GM23338 (cell line): ENCODE measurements at regions not wholly inside any gene's neighbourhood (a gene's known extent, or its start where the extent isn't known, plus 50 kb on each side); places are given as distances from the start of the nearest gene placed in this dataset.
A peak's percentile ranks its signal among the peaks of the same experiment; 100 is the strongest.

ENCODE experiments used
- ATAC-seq: fragments of 200-7000 bp; cut with Tn5 transposase; 3 replicates; pipeline ENCODE4 v1.9.1; 2020
- DNase-seq: peaks from one replicate; pipeline ENCODE4 v3.0.0-alpha.2; 2015; ENCODE audit warnings: low spot score
- H2AFZ ChIP-seq: fragments of 200-600 bp; sonication (generic); 2 replicates; pipeline ENCODE4 v1.8.0; 2016; ENCODE audit warnings: antibody characterized with exemption, mild to moderate bottlenecking, moderate library complexity
- H3F3A ChIP-seq: fragments of 200-600 bp; sonication (generic); replicated peaks from 2 replicates; pipeline ENCODE4 v1.8.0; 2017; ENCODE audit warnings: antibody characterized with exemption, mixed run types, low read depth
- H3K27ac ChIP-seq: fragments of 200-600 bp; sonication (generic); 2 replicates; pipeline ENCODE4 v1.6.1; 2016; ENCODE audit warnings: low read depth
- H3K27me3 ChIP-seq: fragments of 200-600 bp; sonication (generic); 2 replicates; pipeline ENCODE4 v1.8.0; 2016; ENCODE audit warnings: mild to moderate bottlenecking, mixed run types, moderate library complexity; ENCODE audit not compliant: insufficient read depth
- H3K36me3 ChIP-seq: fragments of 200-600 bp; sonication (generic); 2 replicates; pipeline ENCODE4 v1.8.0; 2016; ENCODE audit warnings: mild to moderate bottlenecking; ENCODE audit not compliant: insufficient read depth
- H3K4me1 ChIP-seq: fragments of 200-600 bp; sonication (generic); 2 replicates; pipeline ENCODE4 v1.8.0; 2016; ENCODE audit warnings: mild to moderate bottlenecking, moderate library complexity; ENCODE audit not compliant: insufficient read depth
- H3K4me2 ChIP-seq: fragments of 200-600 bp; sonication (generic); 2 replicates; pipeline ENCODE4 v1.7.1; 2017; ENCODE audit warnings: mixed run types
- H3K4me3 ChIP-seq: fragments of 200-600 bp; sonication (generic); 2 replicates; pipeline ENCODE4 v1.6.1; 2016; ENCODE audit warnings: mixed run types
- H3K79me2 ChIP-seq: fragments of 200-600 bp; sonication (generic); replicated peaks from 2 replicates; pipeline ENCODE4 v1.8.0; 2017; ENCODE audit warnings: mild to moderate bottlenecking; ENCODE audit not compliant: insufficient read depth
- H3K9me2 ChIP-seq: fragments of 200-600 bp; sonication (generic); 2 replicates; pipeline ENCODE4 v1.8.0; 2017; ENCODE audit not compliant: insufficient read depth
- H4K20me1 ChIP-seq: fragments of 200-600 bp; sonication (generic); replicated peaks from 2 replicates; pipeline ENCODE4 v1.8.0; 2017; ENCODE audit warnings: mild to moderate bottlenecking; ENCODE audit not compliant: insufficient read depth
- H3K27ac Mint-ChIP-seq: 2 replicates; pipeline ENCODE4 v1.8.0; 2020; ENCODE audit warnings: inconsistent platforms, mild to moderate bottlenecking, moderate library complexity, mixed read lengths
- H3K27me3 Mint-ChIP-seq: 3 replicates; pipeline ENCODE4 v1.8.0; 2022; ENCODE audit warnings: low read depth, mild to moderate bottlenecking, moderate library complexity, mixed read lengths, inconsistent platforms; ENCODE audit not compliant: insufficient read depth, poor library complexity
- H3K36me3 Mint-ChIP-seq: 3 replicates; pipeline ENCODE4 v1.8.0; 2021; ENCODE audit warnings: low read depth, mild to moderate bottlenecking, inconsistent platforms, moderate library complexity, mixed read lengths
- H3K4me1 Mint-ChIP-seq: 3 replicates; pipeline ENCODE4 v1.8.0; 2020; ENCODE audit warnings: mild to moderate bottlenecking, inconsistent platforms, mixed read lengths
- H3K4me3 Mint-ChIP-seq: 3 replicates; pipeline ENCODE4 v1.8.0; 2021; ENCODE audit warnings: moderate library complexity, mild to moderate bottlenecking, inconsistent platforms, mixed read lengths
- H3K9me3 Mint-ChIP-seq: 3 replicates; pipeline ENCODE4 v1.8.0; 2020; ENCODE audit warnings: moderate library complexity, mild to moderate bottlenecking, inconsistent platforms, mixed read lengths
- CREB1 ChIP-seq: fragments of 250-450 bp; sonication (Bioruptor Pico); IDR thresholded peaks from 2 replicates; pipeline ENCODE4 v1.5.0; 2020; ENCODE audit warnings: low read depth, mild to moderate bottlenecking, moderate library complexity
- EZH2 ChIP-seq: fragments of 200-600 bp; sonication (generic); IDR thresholded peaks from one replicate; pipeline ENCODE4 v1.8.0; 2017; ENCODE audit warnings: antibody characterized with exemption, mild to moderate bottlenecking, low read depth; ENCODE audit not compliant: unreplicated experiment
- EZH2phosphoT487 ChIP-seq: fragments of 200-600 bp; sonication (generic); IDR thresholded peaks from one replicate; pipeline ENCODE4 v1.8.1; 2018; ENCODE audit warnings: antibody characterized with exemption; ENCODE audit not compliant: unreplicated experiment
- JUNB ChIP-seq: IDR thresholded peaks from one replicate; pipeline ENCODE4 v1.6.1; 2016; ENCODE audit warnings: antibody characterized with exemption; ENCODE audit not compliant: unreplicated experiment
- NANOG ChIP-seq: IDR thresholded peaks from 2 replicates; pipeline ENCODE4 v1.6.1; 2016; ENCODE audit warnings: antibody characterized with exemption, borderline replicate concordance
- POLR2AphosphoS5 ChIP-seq: IDR thresholded peaks from 2 replicates; pipeline ENCODE4 v1.6.1; 2016; ENCODE audit warnings: antibody characterized with exemption, low read depth
- STAT1 ChIP-seq: IDR thresholded peaks from one replicate; pipeline ENCODE4 v1.6.1; 2016; ENCODE audit warnings: antibody characterized with exemption; ENCODE audit not compliant: unreplicated experiment
- ZNF114 ChIP-seq: fragments of 250-450 bp; sonication (Bioruptor Pico); IDR thresholded peaks from 2 replicates; pipeline ENCODE4 v1.5.0; 2020; ENCODE audit warnings: mild to moderate bottlenecking, moderate library complexity
- ZNF331 ChIP-seq: fragments of 250-450 bp; sonication (Bioruptor Pico); IDR thresholded peaks from 2 replicates; pipeline ENCODE4 v1.5.0; 2020; ENCODE audit warnings: low read depth, mild to moderate bottlenecking, moderate library complexity
- TF ChIP-seq, protein P1 (sequence below): IDR thresholded peaks from 2 replicates; pipeline ENCODE4 v1.6.1; 2016; ENCODE audit warnings: antibody characterized with exemption
- TF ChIP-seq, protein P2 (sequence below), 2 experiments: fragments of 200-600 bp in 1 of 2; sonication (generic) in 1 of 2; conservative IDR thresholded peaks; 2 replicates each; pipeline versions ENCODE4 v1.5.1 to v1.6.1; 2016 to 2017; ENCODE audit warnings: antibody characterized with exemption in 2 of 2, low read depth in 2 of 2, mild to moderate bottlenecking in 2 of 2, moderate library complexity in 1 of 2
- TF ChIP-seq, protein P3 (sequence below): IDR thresholded peaks from one replicate; pipeline ENCODE4 v1.6.1; 2018; ENCODE audit warnings: antibody characterized with exemption; ENCODE audit not compliant: unreplicated experiment
- TF ChIP-seq, protein P4 (sequence below): fragments of 250-450 bp; sonication (Bioruptor Pico); IDR thresholded peaks from 2 replicates; pipeline ENCODE4 v1.5.0; 2020; ENCODE audit warnings: mild to moderate bottlenecking, moderate library complexity

DNA sequence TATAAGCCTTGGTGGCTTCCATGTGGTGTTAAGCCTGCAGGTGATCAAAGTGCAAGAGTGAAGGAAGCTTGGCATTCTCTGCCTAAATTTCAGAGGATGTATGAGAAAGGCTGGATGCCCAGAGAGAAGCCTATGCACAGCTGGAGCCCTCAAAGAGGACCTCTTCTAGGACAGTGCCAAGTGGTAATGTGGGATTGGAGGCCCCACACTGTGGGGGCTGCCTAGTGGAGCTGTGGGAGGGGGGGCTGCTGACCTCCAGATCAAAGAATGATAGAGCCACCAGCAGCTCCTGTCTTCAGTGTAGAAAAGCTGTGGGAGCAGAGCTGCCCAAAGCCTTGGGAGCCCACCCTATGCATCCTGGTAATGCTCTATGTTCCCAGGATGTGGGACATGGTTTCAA, 1512.7 kb upstream of the TPTE start:
- DNase-seq (no peak), ATAC-seq (no peak)
- H3K36me3 ChIP-seq = peaks cover 40% of the 10 kb centered on the region
- Mint-ChIP-seq H3K36me3 (peaks cover 83% of the 10 kb centered on the region), H3K27ac (no peak overlapping the region), H3K9me3 (peaks cover 98% of the 10 kb centered on the region), H3K4me3 (no peak overlapping the region), H3K27me3 (peaks cover 26% of the 10 kb centered on the region), H3K4me1 (no peaks in the 10 kb centered on the region; the same call in 2 of the 3 replicates)
- H3K27me3 ChIP-seq = 0 out of 2 replicates have a peak, but pooled peaks cover 4% of the 10 kb centered on the region
- peaks cover 29% of the 10 kb centered on the region for H3F3A ChIP-seq
- TF ChIP-seq EZH2 = no peak
- TF ChIP-seq, protein P1, sequence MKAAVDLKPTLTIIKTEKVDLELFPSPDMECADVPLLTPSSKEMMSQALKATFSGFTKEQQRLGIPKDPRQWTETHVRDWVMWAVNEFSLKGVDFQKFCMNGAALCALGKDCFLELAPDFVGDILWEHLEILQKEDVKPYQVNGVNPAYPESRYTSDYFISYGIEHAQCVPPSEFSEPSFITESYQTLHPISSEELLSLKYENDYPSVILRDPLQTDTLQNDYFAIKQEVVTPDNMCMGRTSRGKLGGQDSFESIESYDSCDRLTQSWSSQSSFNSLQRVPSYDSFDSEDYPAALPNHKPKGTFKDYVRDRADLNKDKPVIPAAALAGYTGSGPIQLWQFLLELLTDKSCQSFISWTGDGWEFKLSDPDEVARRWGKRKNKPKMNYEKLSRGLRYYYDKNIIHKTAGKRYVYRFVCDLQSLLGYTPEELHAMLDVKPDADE = no peak
- TF ChIP-seq, protein P2, sequence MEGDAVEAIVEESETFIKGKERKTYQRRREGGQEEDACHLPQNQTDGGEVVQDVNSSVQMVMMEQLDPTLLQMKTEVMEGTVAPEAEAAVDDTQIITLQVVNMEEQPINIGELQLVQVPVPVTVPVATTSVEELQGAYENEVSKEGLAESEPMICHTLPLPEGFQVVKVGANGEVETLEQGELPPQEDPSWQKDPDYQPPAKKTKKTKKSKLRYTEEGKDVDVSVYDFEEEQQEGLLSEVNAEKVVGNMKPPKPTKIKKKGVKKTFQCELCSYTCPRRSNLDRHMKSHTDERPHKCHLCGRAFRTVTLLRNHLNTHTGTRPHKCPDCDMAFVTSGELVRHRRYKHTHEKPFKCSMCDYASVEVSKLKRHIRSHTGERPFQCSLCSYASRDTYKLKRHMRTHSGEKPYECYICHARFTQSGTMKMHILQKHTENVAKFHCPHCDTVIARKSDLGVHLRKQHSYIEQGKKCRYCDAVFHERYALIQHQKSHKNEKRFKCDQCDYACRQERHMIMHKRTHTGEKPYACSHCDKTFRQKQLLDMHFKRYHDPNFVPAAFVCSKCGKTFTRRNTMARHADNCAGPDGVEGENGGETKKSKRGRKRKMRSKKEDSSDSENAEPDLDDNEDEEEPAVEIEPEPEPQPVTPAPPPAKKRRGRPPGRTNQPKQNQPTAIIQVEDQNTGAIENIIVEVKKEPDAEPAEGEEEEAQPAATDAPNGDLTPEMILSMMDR (conservative IDR thresholded peaks at IDR 0.05; ENCODE audit: low read depth in 2 of 2) = no peak
- TF ChIP-seq, protein P3, sequence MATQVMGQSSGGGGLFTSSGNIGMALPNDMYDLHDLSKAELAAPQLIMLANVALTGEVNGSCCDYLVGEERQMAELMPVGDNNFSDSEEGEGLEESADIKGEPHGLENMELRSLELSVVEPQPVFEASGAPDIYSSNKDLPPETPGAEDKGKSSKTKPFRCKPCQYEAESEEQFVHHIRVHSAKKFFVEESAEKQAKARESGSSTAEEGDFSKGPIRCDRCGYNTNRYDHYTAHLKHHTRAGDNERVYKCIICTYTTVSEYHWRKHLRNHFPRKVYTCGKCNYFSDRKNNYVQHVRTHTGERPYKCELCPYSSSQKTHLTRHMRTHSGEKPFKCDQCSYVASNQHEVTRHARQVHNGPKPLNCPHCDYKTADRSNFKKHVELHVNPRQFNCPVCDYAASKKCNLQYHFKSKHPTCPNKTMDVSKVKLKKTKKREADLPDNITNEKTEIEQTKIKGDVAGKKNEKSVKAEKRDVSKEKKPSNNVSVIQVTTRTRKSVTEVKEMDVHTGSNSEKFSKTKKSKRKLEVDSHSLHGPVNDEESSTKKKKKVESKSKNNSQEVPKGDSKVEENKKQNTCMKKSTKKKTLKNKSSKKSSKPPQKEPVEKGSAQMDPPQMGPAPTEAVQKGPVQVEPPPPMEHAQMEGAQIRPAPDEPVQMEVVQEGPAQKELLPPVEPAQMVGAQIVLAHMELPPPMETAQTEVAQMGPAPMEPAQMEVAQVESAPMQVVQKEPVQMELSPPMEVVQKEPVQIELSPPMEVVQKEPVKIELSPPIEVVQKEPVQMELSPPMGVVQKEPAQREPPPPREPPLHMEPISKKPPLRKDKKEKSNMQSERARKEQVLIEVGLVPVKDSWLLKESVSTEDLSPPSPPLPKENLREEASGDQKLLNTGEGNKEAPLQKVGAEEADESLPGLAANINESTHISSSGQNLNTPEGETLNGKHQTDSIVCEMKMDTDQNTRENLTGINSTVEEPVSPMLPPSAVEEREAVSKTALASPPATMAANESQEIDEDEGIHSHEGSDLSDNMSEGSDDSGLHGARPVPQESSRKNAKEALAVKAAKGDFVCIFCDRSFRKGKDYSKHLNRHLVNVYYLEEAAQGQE = no peak
- TF ChIP-seq STAT1 = no peak
- no peak for TF ChIP-seq CREB1 (CRISPR knock-in tag)
- TF ChIP-seq ZNF114 (CRISPR knock-in tag) = no peak
- TF ChIP-seq, protein P4, sequence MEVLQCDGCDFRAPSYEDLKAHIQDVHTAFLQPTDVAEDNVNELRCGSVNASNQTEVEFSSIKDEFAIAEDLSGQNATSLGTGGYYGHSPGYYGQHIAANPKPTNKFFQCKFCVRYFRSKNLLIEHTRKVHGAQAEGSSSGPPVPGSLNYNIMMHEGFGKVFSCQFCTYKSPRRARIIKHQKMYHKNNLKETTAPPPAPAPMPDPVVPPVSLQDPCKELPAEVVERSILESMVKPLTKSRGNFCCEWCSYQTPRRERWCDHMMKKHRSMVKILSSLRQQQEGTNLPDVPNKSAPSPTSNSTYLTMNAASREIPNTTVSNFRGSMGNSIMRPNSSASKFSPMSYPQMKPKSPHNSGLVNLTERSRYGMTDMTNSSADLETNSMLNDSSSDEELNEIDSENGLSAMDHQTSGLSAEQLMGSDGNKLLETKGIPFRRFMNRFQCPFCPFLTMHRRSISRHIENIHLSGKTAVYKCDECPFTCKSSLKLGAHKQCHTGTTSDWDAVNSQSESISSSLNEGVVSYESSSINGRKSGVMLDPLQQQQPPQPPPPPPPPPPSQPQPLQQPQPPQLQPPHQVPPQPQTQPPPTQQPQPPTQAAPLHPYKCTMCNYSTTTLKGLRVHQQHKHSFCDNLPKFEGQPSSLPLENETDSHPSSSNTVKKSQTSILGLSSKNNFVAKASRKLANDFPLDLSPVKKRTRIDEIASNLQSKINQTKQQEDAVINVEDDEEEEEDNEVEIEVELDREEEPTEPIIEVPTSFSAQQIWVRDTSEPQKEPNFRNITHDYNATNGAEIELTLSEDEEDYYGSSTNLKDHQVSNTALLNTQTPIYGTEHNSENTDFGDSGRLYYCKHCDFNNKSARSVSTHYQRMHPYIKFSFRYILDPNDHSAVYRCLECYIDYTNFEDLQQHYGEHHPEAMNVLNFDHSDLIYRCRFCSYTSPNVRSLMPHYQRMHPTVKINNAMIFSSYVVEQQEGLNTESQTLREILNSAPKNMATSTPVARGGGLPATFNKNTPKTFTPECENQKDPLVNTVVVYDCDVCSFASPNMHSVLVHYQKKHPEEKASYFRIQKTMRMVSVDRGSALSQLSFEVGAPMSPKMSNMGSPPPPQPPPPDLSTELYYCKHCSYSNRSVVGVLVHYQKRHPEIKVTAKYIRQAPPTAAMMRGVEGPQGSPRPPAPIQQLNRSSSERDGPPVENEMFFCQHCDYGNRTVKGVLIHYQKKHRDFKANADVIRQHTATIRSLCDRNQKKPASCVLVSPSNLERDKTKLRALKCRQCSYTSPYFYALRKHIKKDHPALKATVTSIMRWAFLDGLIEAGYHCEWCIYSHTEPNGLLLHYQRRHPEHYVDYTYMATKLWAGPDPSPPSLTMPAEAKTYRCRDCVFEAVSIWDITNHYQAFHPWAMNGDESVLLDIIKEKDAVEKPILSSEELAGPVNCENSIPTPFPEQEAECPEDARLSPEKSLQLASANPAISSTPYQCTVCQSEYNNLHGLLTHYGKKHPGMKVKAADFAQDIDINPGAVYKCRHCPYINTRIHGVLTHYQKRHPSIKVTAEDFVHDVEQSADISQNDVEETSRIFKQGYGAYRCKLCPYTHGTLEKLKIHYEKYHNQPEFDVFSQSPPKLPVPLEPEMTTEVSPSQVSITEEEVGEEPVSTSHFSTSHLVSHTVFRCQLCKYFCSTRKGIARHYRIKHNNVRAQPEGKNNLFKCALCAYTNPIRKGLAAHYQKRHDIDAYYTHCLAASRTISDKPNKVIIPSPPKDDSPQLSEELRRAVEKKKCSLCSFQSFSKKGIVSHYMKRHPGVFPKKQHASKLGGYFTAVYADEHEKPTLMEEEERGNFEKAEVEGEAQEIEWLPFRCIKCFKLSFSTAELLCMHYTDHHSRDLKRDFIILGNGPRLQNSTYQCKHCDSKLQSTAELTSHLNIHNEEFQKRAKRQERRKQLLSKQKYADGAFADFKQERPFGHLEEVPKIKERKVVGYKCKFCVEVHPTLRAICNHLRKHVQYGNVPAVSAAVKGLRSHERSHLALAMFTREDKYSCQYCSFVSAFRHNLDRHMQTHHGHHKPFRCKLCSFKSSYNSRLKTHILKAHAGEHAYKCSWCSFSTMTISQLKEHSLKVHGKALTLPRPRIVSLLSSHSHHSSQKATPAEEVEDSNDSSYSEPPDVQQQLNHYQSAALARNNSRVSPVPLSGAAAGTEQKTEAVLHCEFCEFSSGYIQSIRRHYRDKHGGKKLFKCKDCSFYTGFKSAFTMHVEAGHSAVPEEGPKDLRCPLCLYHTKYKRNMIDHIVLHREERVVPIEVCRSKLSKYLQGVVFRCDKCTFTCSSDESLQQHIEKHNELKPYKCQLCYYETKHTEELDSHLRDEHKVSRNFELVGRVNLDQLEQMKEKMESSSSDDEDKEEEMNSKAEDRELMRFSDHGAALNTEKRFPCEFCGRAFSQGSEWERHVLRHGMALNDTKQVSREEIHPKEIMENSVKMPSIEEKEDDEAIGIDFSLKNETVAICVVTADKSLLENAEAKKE (CRISPR knock-in tag) = no peak
- TF ChIP-seq POLR2AphosphoS5 = no peak
- TF ChIP-seq NANOG = no peak
- TF ChIP-seq JUNB = no peak
- no peak for TF ChIP-seq EZH2phosphoT487
- TF ChIP-seq ZNF331 (CRISPR knock-in tag) = no peak
- no peak overlapping the region for H3K4me2 ChIP-seq
- H3K27ac ChIP-seq = no peak overlapping the region
- no peaks in the 10 kb centered on the region for H3K79me2 ChIP-seq
- no peak overlapping the region for H2AFZ ChIP-seq
- no peaks in the 10 kb centered on the region for H3K9me2 ChIP-seq
- H4K20me1 ChIP-seq = no peaks in the 10 kb centered on the region
- peak overlapping the region; percentile 26; the same call in 1 of the 2 replicates for H3K4me3 ChIP-seq
- no peaks in the 10 kb centered on the region for H3K4me1 ChIP-seq
